ENCODE measurements at regions not wholly inside any gene's neighbourhood (a gene's known extent, or its start where the extent isn't known, plus 50 kb on each side); places are given as distances from the start of the nearest gene placed in this dataset.

DNA sequence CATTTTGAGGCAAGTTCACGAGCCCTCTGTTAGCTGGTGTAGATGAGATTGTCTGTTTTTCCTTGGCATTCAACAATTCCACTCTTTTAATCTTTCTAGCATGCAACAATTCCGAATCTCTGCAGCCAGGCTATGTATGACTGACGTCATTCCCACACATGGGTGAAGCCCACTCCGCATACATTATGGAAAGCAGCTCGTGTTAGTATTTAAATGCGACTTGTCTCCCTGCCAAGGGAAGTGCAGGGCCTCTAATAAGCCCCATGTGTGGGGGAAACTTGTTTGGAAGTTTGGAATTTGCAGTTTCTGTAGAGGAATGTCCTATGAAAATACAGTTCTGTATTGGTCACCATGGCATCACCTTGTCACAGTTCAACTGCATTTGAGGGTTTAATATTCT lies 146.0 kb upstream of the FBXL7 start:
- TF ChIP-seq CTCF (IDR thresholded peaks at IDR 0.05) = no peak
- TF ChIP-seq EP300 (IDR thresholded peaks at IDR 0.05) = no peak
- TF ChIP-seq POLR2A (IDR thresholded peaks at IDR 0.05) = no peak
- no peak for TF ChIP-seq POLR2AphosphoS5 (IDR thresholded peaks at IDR 0.05)

Measured in sigmoid colon (tissue), 4 donors.